Naive thymus-derived CD4-positive, alpha-beta T cell (primary cell): ENCODE measurements at regions not wholly inside any gene's neighbourhood (a gene's known extent, or its start where the extent isn't known, plus 50 kb on each side); places are given as distances from the start of the nearest gene placed in this dataset.

Source experiments
- ATAC-seq: fragments of 150-1000 bp; cut with Tn5 transposase; 2 replicates; pipeline ENCODE4 v1.10.0; 2021; ENCODE audit warnings: mild to moderate bottlenecking, moderate library complexity
- CTCF ChIA-PET: fragments of 350-600 bp; sonication (Branson Sonifier 250); formaldehyde crosslinking; loops from one replicate; lab custom pipeline; 2021; ENCODE audit warnings: antibody characterized with exemption; lab: Charles Lee
- POLR2A ChIA-PET: fragments of 350-600 bp; sonication (Branson Sonifier 250); formaldehyde crosslinking; loops from one replicate; lab custom pipeline; 2021; ENCODE audit warnings: antibody characterized with exemption, inconsistent platforms; lab: Charles Lee
- DNase-seq, 9 donors: peaks; one replicate each; pipeline versions ENCODE4 v3.0.0 to v3.0.0-alpha.2; 2020 to 2022; ENCODE audit warnings: mixed read lengths in 1 of 9
- H3K27ac ChIP-seq: one replicate; pipeline ENCODE4 v1.7.0; 2013; ENCODE audit warnings: mild to moderate bottlenecking, low read depth, low read length, moderate library complexity
- H3K27me3 ChIP-seq, 2 donors: one replicate each; pipeline ENCODE4 v1.7.0; 2013; ENCODE audit warnings: low read length in 2 of 2, mild to moderate bottlenecking in 2 of 2, moderate library complexity in 2 of 2; ENCODE audit not compliant: control insufficient read depth in 2 of 2, insufficient read depth in 2 of 2
- H3K36me3 ChIP-seq, 3 experiments: 1 replicate in 2 of 3; 2 replicates in 1 of 3; pipeline ENCODE4 v1.7.0; 2013; ENCODE audit warnings: low read length in 3 of 3, mild to moderate bottlenecking in 3 of 3, moderate library complexity in 1 of 3; ENCODE audit not compliant: insufficient read depth in 3 of 3, control insufficient read depth in 2 of 3
- H3K4me1 ChIP-seq, 2 donors: one replicate each; pipeline ENCODE4 v1.7.0; 2013; ENCODE audit warnings: low read length in 2 of 2, mild to moderate bottlenecking in 2 of 2, moderate library complexity in 1 of 2; ENCODE audit not compliant: control insufficient read depth in 2 of 2, insufficient read depth in 2 of 2
- H3K4me3 ChIP-seq: 2 replicates; pipeline ENCODE4 v1.7.0; 2013; ENCODE audit warnings: mild to moderate bottlenecking, low read length
- H3K9me3 ChIP-seq, 3 experiments: 1 replicate in 2 of 3; 2 replicates in 1 of 3; pipeline ENCODE4 v1.7.0; 2013; ENCODE audit warnings: low read length in 3 of 3; ENCODE audit not compliant: control insufficient read depth in 2 of 3
- H3K27ac Mint-ChIP-seq, 9 donors: one replicate each; pipeline ENCODE4 v1.8.0; 2020 to 2022; ENCODE audit warnings: mixed read lengths in 9 of 9, mild to moderate bottlenecking in 8 of 9, moderate library complexity in 5 of 9, inconsistent platforms in 2 of 9
- H3K27me3 Mint-ChIP-seq, 5 donors: one replicate each; pipeline ENCODE4 v1.8.0; 2021 to 2022; ENCODE audit warnings: mixed read lengths in 5 of 5, mild to moderate bottlenecking in 1 of 5
- H3K36me3 Mint-ChIP-seq, 5 donors: one replicate each; pipeline ENCODE4 v1.8.0; 2020 to 2022; ENCODE audit warnings: mixed read lengths in 5 of 5, mild to moderate bottlenecking in 3 of 5, inconsistent platforms in 1 of 5
- H3K4me1 Mint-ChIP-seq, 7 donors: one replicate each; pipeline ENCODE4 v1.8.0; 2020 to 2022; ENCODE audit warnings: mixed read lengths in 7 of 7, mild to moderate bottlenecking in 3 of 7, inconsistent platforms in 1 of 7
- H3K4me3 Mint-ChIP-seq, 10 donors: one replicate each; pipeline ENCODE4 v1.8.0; 2020 to 2022; ENCODE audit warnings: mild to moderate bottlenecking in 10 of 10, mixed read lengths in 10 of 10, moderate library complexity in 6 of 10, inconsistent platforms in 2 of 10
- H3K9me3 Mint-ChIP-seq, 11 donors: one replicate each; pipeline ENCODE4 v1.8.0; 2020 to 2022; ENCODE audit warnings: mixed read lengths in 11 of 11, mild to moderate bottlenecking in 4 of 11, inconsistent platforms in 1 of 11, moderate library complexity in 1 of 11
- intact Hi-C, 2 donors: fragments of 100-400 bp; cut with micrococcal nuclease; formaldehyde crosslinking; loops; one replicate each; pipeline ENCODE4 v1.15.1; 2023

GRCh38 chr6:168902075-168902474 lies 351.6 kb downstream of the THBS2 start:
- H3K4me3 Mint-ChIP-seq, result no peak overlapping the region
- H3K4me1 ChIP-seq, result peaks cover 0 to 9% of the 10 kb centered on the region in 2 donors
- H3K4me1 Mint-ChIP-seq, result peaks cover 0 to 13% (median 0%) of the 10 kb centered on the region in 7 donors
- ATAC-seq, result no peak
- H3K9me3 ChIP-seq, result no peaks in the 10 kb centered on the region
- POLR2A ChIA-PET, result no interaction called here
- peaks cover 0 to 2% (median 0%) of the 10 kb centered on the region in 11 donors for H3K9me3 Mint-ChIP-seq
- CTCF ChIA-PET, result no interaction called here
- no peak overlapping the region for H3K27ac Mint-ChIP-seq
- no peak for DNase-seq
- no peak overlapping the region for H3K4me3 ChIP-seq
- intact Hi-C loops, result no loop called here
- H3K27ac ChIP-seq, result no peak overlapping the region
- H3K27me3 Mint-ChIP-seq, result peaks cover 0 to 3% (median 0%) of the 10 kb centered on the region in 5 donors
- no peaks in the 10 kb centered on the region for H3K36me3 Mint-ChIP-seq
- H3K36me3 ChIP-seq, result no peaks in the 10 kb centered on the region
- no peaks in the 10 kb centered on the region for H3K27me3 ChIP-seq

DNA sequence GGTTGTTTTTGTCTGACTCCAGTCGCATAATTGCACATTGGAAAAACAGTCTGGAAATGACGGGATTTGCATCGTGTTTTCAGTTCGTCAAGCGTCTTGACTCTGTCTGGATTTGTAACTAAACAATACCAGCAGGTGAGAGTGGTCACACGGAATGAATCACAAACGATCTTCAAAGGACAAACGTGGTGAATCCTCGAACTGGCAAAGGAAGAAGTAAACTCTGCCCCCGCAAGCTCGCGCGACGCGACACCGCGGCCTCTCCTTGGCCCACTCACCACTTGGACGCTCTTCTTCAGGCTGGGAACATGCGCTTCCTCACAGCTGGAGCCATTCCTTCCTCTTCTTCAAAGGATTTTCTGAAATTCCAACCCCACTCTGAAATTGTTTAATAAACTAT lies 352.6 kb downstream of the THBS2 start:
- Mint-ChIP-seq H3K36me3 (peaks cover 0 to 3% (median 0%) of the 10 kb centered on the region in 5 donors), H3K27me3 (peaks cover 0 to 3% (median 0%) of the 10 kb centered on the region in 5 donors), H3K27ac (peak overlapping the region in 1 of 9 donors; percentile 6), H3K9me3 (peaks cover 0 to 6% (median 0%) of the 10 kb centered on the region in 11 donors), H3K4me3 (no peak overlapping the region), H3K4me1 (peaks cover 0 to 12% (median 5%) of the 10 kb centered on the region in 7 donors)
- H3K9me3 ChIP-seq, result no peaks in the 10 kb centered on the region
- ChIA-PET POLR2A (no interaction called here), CTCF (no interaction called here)
- no peak overlapping the region for H3K27ac ChIP-seq
- no peaks in the 10 kb centered on the region for H3K27me3 ChIP-seq
- no peak overlapping the region for H3K4me3 ChIP-seq
- H3K36me3 ChIP-seq, result no peaks in the 10 kb centered on the region
- intact Hi-C loops, result no loop called here
- DNase-seq (no peak), ATAC-seq (no peak)
- peaks cover 0 to 7% of the 10 kb centered on the region in 2 donors for H3K4me1 ChIP-seq

- Histone ChIP-seq H3K4me1 (peaks cover 6% of the 10 kb centered on the region in 2 donors), H3K27ac (no peak overlapping the region), H3K36me3 (no peaks in the 10 kb centered on the region), H3K27me3 (no peaks in the 10 kb centered on the region), H3K4me3 (no peak overlapping the region), H3K9me3 (no peaks in the 10 kb centered on the region)
- intact Hi-C loops, result loop anchor here (5.0 to 10.0 kb wide), 3 partner anchors 738 to 1069 kb away; partner anchors contain the start of genes AFDN (in 1 of the 2), C6orf120 (in 1 of the 2) and WDR27 (in 1 of the 2)
- Mint-ChIP-seq H3K9me3 (peaks cover 0 to 6% (median 0%) of the 10 kb centered on the region in 11 donors), H3K4me1 (peaks cover 7 to 24% (median 15%) of the 10 kb centered on the region in 7 donors), H3K4me3 (peak overlapping the region in 4 of 10 donors; percentile 6 to 79 (median 16)), H3K27ac (peak overlapping the region in 5 of 9 donors; percentile 44 to 74 (median 60)), H3K27me3 (peaks cover 0 to 3% (median 0%) of the 10 kb centered on the region in 5 donors), H3K36me3 (peaks cover 0 to 3% (median 0%) of the 10 kb centered on the region in 5 donors)
- ChIA-PET CTCF (interaction anchor here (0.9 kb wide), 1 partner anchor 1656 kb away, joined by 3 read pairs; no protein-coding TSS in a partner anchor), POLR2A (no interaction called here)
- ATAC-seq (no peak), DNase-seq (no peak)
These were observed 357.3 kb downstream of the THBS2 start for GRCh38 chr6:168896321-168896720.

DNA sequence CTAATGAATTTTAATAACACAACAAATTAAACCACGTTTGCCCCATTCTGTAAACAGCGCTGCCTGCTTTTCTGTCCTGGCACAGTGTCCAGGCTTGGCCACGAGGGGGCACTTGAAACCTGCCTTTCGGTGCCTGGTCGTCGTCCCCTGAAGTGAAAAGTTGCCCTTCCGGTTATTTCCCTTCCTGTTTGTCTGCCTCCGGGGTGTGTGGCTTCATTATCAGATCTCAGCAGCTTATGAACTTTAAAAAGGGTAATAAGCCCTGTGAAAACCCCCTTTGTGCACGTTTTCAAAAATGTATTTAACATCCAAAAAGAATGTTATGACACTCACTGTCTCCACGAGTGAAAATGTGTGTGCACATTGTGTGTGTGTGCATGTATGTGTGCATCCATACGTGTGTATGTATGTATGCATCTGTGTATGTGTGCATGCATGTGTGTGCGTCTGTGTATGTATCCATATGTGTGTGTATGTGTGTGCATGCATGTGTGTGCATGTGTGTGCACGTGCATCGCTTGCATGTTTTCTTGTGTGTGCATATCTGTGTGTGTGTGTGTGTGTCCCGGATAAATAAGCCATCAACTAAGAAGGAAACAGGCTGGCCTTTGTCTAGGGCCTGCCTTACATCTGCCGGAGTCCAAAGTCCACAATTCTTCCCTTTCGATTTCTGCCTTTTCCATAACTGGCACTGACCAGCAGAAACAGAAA lies 358.4 kb downstream of the THBS2 start:
- ATAC-seq (peak; percentile 94), DNase-seq (peak; percentile 57 to 76 (median 72))
- H3K4me1 Mint-ChIP-seq, result peaks cover 7 to 24% (median 15%) of the 10 kb centered on the region in 7 donors
- H3K4me3 Mint-ChIP-seq, result peak overlapping the region; percentile 12 to 79 (median 70)
- peaks cover 0 to 3% (median 0%) of the 10 kb centered on the region in 5 donors for H3K36me3 Mint-ChIP-seq
- peaks cover 0 to 6% (median 0%) of the 10 kb centered on the region in 11 donors for H3K9me3 Mint-ChIP-seq
- H3K27me3 Mint-ChIP-seq, result peaks cover 0 to 3% (median 0%) of the 10 kb centered on the region in 5 donors
- intact Hi-C loops, result loop anchor here (1.0 to 10.0 kb wide), 12 partner anchors 62 to 1634 kb away; partner anchors contain the start of genes AFDN (in 1 of the 2), C6orf120 (in 1 of the 2), DYNLT2 (in 1 of the 2) and ERMARD (in 1 of the 2)
- ChIA-PET CTCF (interaction anchor here (0.6 to 1.6 kb wide), 3 partner anchors 24 to 1635 kb away, joined by 3 to 6 read pairs (median 4); no protein-coding TSS in a partner anchor), POLR2A (interaction anchor here (1.0 kb wide), 1 partner anchor 9 kb away, joined by 4 read pairs; no protein-coding TSS in a partner anchor)
- H3K27ac ChIP-seq, result no peak overlapping the region
- no peaks in the 10 kb centered on the region for H3K9me3 ChIP-seq
- peak overlapping the region; percentile 49 for H3K4me3 ChIP-seq
- peak overlapping the region; percentile 24 to 83 (median 71) for H3K27ac Mint-ChIP-seq
- H3K4me1 ChIP-seq, result peaks cover 6% of the 10 kb centered on the region in 2 donors
- no peaks in the 10 kb centered on the region for H3K27me3 ChIP-seq
- H3K36me3 ChIP-seq, result no peaks in the 10 kb centered on the region

GRCh38 chr6:168892031-168892430 lies 361.6 kb downstream of the THBS2 start:
- peaks cover 7 to 24% (median 14%) of the 10 kb centered on the region in 7 donors for H3K4me1 Mint-ChIP-seq
- Histone ChIP-seq H3K4me3 (no peak overlapping the region), H3K4me1 (peaks cover 6% of the 10 kb centered on the region in 2 donors), H3K9me3 (no peaks in the 10 kb centered on the region), H3K27ac (no peak overlapping the region), H3K27me3 (no peaks in the 10 kb centered on the region), H3K36me3 (no peaks in the 10 kb centered on the region)
- DNase-seq (no peak), ATAC-seq (no peak)
- no peak overlapping the region for H3K4me3 Mint-ChIP-seq
- ChIA-PET CTCF (interaction anchor here (0.6 to 0.7 kb wide), 2 partner anchors 11 to 67 kb away, joined by 3 to 4 read pairs; no protein-coding TSS in a partner anchor), POLR2A (no interaction called here)
- intact Hi-C loops, result loop anchor here in 1 of 2 donors (10.0 kb wide), 1 partner anchor 743 kb away; no protein-coding TSS in a partner anchor
- no peak overlapping the region for H3K27ac Mint-ChIP-seq
- peaks cover 0 to 4% (median 0%) of the 10 kb centered on the region in 11 donors for H3K9me3 Mint-ChIP-seq
- H3K27me3 Mint-ChIP-seq, result no peaks in the 10 kb centered on the region
- H3K36me3 Mint-ChIP-seq, result peaks cover 0 to 3% (median 0%) of the 10 kb centered on the region in 5 donors

DNA sequence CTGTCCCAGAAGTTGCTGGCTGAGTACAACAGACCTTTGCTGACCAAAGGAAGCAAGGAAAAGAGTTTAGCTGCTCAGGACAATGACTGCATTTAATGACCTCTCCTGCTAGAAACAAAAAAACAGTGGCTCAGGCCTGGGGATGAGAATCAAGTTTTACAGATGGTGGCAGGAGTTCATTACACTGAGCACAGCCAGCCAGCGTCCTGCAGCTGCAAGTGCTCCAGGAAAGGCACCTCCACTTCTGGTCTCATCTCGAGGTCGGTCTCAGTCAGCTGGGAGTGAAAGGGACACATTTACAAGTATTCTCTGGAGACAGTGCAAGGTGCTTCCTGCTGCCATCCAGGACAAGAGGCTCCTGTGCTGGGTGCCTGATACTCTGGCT lies 362.7 kb downstream of the THBS2 start:
- H3K4me3 Mint-ChIP-seq, result no peak overlapping the region
- ChIA-PET CTCF (no interaction called here), POLR2A (no interaction called here)
- Histone ChIP-seq H3K27me3 (no peaks in the 10 kb centered on the region), H3K9me3 (no peaks in the 10 kb centered on the region), H3K4me3 (no peak overlapping the region), H3K4me1 (peaks cover 6% of the 10 kb centered on the region in 2 donors), H3K27ac (no peak overlapping the region), H3K36me3 (no peaks in the 10 kb centered on the region)
- H3K27ac Mint-ChIP-seq, result no peak overlapping the region
- peaks cover 7 to 16% (median 11%) of the 10 kb centered on the region in 7 donors for H3K4me1 Mint-ChIP-seq
- intact Hi-C loops, result loop anchor here in 1 of 2 donors (10.0 kb wide), 1 partner anchor 744 kb away; no protein-coding TSS in a partner anchor
- H3K9me3 Mint-ChIP-seq, result no peaks in the 10 kb centered on the region
- no peaks in the 10 kb centered on the region for H3K27me3 Mint-ChIP-seq
- H3K36me3 Mint-ChIP-seq, result no peaks in the 10 kb centered on the region
- no peak for DNase-seq
- ATAC-seq, result no peak
